GM12872 (cell line): ENCODE measurements at regions not wholly inside any gene's neighbourhood (a gene's known extent, or its start where the extent isn't known, plus 50 kb on each side); places are given as distances from the start of the nearest gene placed in this dataset.

Experiments
- CTCF ChIP-seq: IDR thresholded peaks from 3 replicates; pipeline ENCODE4 v1.5.1; 2011; ENCODE audit warnings: low read depth, mild to moderate bottlenecking, low read length, moderate library complexity; ENCODE audit not compliant: insufficient read depth

GRCh38 chr11:92026664-92027063, 198.0 kb upstream of the FAT3 start:
- no peak for TF ChIP-seq CTCF

- no peak for TF ChIP-seq CTCF
Measured at GRCh38 chr11:92024788-92025187, 199.8 kb upstream of the FAT3 start.

GRCh38 chr11:92022499-92022898, 202.1 kb upstream of the FAT3 start:
- TF ChIP-seq CTCF = no peak

- TF ChIP-seq CTCF = no peak
Measured at GRCh38 chr11:92018332-92018731, 206.3 kb upstream of the FAT3 start.

GRCh38 chr11:92008249-92008648, 216.4 kb upstream of the FAT3 start:
- TF ChIP-seq CTCF = no peak

- TF ChIP-seq CTCF = no peak
Measured at GRCh38 chr11:92002568-92002967, 222.1 kb upstream of the FAT3 start.

GRCh38 chr11:91998481-91998880, 226.1 kb upstream of the FAT3 start:
- TF ChIP-seq CTCF = no peak

GRCh38 chr11:91997226-91997625, 227.4 kb upstream of the FAT3 start:
- TF ChIP-seq CTCF = no peak
